ENCODE measurements at regions not wholly inside any gene's neighbourhood (a gene's known extent, or its start where the extent isn't known, plus 50 kb on each side); places are given as distances from the start of the nearest gene placed in this dataset.
"Not testable (repeated sequence)": the region's sequence is repeated elsewhere in the genome, so short reads cannot be mapped to it uniquely, and the experiment has no call there.

DNA sequence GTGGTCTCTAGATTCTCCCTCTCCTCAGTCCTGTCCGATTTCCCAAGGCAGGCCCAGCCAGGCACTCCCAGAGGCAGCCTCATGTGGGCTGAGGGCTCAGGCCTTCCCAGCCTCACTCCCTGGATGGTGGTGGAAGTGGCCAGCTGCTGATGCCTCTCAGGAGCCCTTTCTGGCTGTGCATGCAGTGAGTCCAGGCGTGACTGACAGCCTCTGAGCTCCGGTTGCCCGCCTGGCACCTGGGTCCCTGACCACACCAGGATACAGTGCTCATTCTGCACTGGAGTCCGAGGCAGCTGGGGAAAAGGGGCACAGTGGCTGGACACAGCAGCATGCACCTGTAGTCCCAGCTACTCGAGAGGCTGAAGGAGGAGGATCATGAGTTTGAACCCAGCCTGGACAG is 132.6 kb downstream of the CUL2 start:
- DNase-seq (ENCODE audit: insufficient read length) (no peak), FAIRE-seq (no peak)
- TF ChIP-seq TAF1 (IDR thresholded peaks at IDR 0.05; ENCODE audit: borderline replicate concordance, low read depth, low read length) (no peak), POLR2A (IDR thresholded peaks at IDR 0.05; ENCODE audit: low read depth, low read length) (no peak), POLR2AphosphoS5 (IDR thresholded peaks at IDR 0.05; ENCODE audit: low read depth, low read length) (no peak)

DNA sequence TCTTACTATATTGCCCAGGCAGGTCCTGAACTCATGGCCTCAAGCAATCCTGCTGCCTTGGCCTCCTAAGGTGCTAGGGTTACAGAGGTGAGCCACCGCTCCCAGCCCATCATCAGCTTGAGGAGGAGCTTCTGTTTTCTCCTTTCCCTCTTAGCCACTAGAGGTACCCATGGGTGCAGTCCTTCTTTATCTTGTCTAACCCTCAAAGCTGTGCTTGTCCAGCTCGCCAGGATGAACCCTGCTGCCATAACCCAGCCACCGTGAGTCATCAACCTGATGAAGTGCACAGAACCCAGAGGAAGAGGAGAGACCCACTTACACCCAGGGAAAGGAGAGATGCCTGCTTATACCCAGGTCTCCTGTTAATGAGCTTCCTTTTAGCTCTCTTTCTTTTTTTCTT is 133.4 kb downstream of the CUL2 start:
- no peak for FAIRE-seq
- DNase-seq (ENCODE audit: insufficient read length), result no peak
- no peak for TF ChIP-seq POLR2AphosphoS5 (IDR thresholded peaks at IDR 0.05; ENCODE audit: low read depth, low read length)
- TF ChIP-seq POLR2A (IDR thresholded peaks at IDR 0.05; ENCODE audit: low read depth, low read length), result no peak
- TF ChIP-seq TAF1 (IDR thresholded peaks at IDR 0.05; ENCODE audit: borderline replicate concordance, low read depth, low read length), result no peak

DNA sequence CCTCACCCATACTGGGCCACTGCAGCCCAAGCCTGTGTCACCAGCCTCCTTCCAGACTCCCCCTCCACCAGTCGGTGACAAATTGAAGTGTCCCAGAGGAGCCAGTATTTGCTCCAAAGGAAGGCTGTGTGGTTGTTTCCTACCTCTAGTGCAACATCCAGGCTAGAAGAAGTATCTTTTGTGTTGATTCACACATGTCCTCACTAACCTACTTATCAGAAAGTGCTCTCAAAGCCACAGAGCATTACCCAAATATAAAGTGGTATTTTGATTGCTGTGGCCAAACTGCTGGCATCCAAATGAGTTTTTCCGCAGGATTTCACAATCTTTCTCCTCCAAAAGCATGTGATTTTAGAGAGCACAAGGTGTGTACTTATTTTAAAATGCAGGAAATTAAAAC is 134.8 kb downstream of the CUL2 start:
- DNase-seq (ENCODE audit: insufficient read length) (no peak), FAIRE-seq (no peak)
- no peak for TF ChIP-seq TAF1 (IDR thresholded peaks at IDR 0.05; ENCODE audit: borderline replicate concordance, low read depth, low read length)
- TF ChIP-seq POLR2AphosphoS5 (IDR thresholded peaks at IDR 0.05; ENCODE audit: low read depth, low read length), result no peak

DNA sequence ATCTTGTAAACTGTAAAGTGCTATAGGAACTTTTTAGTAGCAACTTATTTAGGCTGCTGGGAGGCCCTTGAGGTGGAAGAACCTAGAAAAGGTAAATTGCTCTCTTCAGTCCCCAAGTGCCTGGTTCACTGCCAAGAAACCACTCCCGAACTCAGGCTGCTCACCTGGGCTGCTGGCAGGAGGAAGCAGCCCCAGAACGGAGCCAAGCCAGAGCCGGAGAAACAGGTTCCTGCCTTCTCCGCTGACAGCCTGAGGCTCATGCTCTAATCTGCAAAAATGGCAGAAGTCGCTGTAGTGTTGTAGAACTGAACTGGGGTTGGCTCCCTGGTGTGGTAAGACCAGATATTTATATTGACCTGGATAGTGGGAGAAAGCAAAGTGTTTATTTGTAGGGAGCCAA is 136.0 kb downstream of the CUL2 start:
- DNase-seq (ENCODE audit: insufficient read length) (no peak), FAIRE-seq (no peak)
- TF ChIP-seq TAF1 (IDR thresholded peaks at IDR 0.05; ENCODE audit: borderline replicate concordance, low read depth, low read length), result no peak

DNA sequence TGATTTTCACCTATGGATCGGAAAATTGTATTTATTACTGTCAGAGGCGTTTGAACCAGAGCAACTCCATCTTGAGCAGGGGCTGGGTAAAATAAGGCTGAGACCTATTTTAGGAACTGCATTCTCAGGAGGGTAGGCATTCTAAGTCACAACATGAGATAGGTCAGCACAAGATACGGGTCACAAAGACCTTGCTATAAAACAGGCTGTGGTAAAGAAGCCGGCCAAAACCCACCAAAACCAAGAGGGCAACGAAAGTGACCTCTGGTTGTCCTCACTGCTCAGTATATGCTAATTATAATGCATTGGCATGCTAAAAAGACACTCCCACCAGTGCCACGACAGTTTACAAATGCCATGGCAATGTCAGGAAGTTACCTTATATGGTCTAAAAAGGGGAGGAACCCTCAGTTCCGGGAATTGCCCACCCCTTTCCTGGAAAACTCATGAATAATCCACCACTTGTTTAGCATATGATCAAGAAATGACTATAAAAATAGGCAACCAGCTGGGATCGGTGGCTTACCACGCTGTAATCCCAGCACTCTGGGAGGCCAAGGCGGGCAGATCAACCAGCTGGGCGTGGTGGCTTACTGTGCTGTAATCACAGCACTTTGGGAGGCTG is 136.3 kb upstream of the PARD3 start:
- not testable (repeated sequence) for FAIRE-seq; DNase-seq (ENCODE audit: insufficient read length)

DNA sequence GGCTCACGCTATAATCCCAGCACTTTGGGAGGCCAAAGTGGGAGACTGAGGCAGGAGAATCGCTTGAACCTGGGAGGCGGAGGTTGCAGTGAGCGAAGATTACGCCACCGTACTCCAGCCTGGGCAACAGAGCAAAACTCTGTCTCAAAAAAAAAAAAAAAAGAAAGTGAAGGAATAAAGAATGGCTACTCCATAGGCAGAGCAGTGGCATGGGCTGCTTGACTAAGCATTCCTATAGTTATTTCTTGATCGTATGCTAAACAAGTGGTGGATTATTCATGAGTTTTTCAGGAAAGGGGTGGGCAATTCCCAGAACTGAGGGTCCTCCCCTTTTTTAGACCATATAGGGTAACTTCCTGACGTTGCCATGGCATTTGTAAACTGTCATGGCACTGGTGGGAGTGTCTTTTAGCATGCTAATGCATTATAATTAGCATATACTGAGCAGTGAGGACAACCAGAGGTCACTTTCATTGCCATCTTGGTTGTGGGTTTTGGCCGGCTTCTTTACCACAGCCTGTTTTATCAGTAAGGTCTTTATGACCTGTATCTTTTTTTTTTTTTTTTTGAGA is 130.9 kb upstream of the PARD3 start:
- FAIRE-seq; DNase-seq (ENCODE audit: insufficient read length): not testable (repeated sequence)

DNA sequence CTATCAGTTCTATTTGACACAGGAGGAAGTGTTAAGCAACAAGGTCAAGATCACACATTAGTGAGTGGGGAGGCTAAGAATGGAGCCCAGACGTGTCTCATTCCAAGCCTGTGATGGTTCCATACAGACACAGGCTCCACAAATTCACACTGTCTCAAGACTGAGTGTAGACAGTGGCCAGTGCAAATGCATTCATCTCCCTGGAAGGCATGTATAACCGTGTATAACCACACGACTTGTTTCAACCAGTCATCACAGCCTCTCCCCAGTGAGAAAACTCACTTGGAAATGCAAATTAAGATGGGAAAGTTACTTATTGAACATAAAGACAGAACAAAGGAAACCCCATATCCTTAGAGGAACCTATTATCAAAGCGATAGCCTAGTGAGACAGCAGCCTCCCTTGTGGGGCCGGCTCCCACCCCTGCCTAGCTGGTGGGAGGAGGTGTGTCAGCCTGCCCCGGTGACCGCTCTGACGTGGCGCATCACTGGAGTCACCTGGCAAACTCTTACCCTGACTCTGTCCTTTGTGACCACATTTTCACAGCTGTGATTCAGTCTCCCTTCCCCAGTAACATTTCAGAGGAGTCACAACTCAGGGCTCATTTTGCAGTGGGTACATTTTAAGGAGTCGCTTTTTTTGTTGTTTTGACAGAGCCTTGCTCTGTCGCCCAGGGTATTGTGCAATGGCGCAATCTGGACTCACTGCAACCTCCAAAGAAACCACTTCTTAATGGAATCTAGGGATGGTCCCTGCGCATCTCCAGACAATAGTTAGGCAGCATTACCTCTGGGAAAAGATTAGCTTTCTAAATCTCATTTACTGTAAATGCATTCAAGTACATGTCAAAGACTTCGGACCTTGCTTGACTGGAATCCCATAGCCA is 126.6 kb upstream of the PARD3 start:
- FAIRE-seq (no peak), DNase-seq (ENCODE audit: insufficient read length) (no peak)
- TF ChIP-seq TAF1 (IDR thresholded peaks at IDR 0.05; ENCODE audit: borderline replicate concordance, low read depth, low read length) (no peak), POLR2AphosphoS5 (IDR thresholded peaks at IDR 0.05; ENCODE audit: low read depth, low read length) (no peak), POLR2A (IDR thresholded peaks at IDR 0.05; ENCODE audit: low read depth, low read length) (no peak)

DNA sequence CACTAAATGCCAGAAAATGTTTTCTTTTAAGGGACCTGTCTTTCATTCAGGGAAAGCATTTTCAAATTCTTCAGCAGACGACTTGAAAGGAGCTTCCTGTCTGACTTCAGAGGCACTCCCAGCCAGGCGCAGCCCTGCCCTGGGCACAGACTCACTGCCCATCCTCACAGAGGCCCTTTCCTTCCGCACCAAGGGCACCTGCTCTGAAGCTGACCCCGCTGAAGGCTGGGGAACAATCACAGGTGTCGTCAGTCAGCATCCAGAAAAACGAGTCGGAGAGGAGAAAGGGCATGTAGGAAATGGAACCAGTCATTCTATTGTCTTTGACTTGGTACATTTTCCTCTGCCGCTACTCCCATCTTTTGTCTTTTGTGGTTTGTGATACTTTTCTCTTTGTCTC is 125.3 kb upstream of the PARD3 start:
- DNase-seq (ENCODE audit: insufficient read length) (no peak), FAIRE-seq (no peak)
- TF ChIP-seq TAF1 (IDR thresholded peaks at IDR 0.05; ENCODE audit: borderline replicate concordance, low read depth, low read length) (no peak), POLR2AphosphoS5 (IDR thresholded peaks at IDR 0.05; ENCODE audit: low read depth, low read length) (no peak), POLR2A (IDR thresholded peaks at IDR 0.05; ENCODE audit: low read depth, low read length) (no peak)

DNA sequence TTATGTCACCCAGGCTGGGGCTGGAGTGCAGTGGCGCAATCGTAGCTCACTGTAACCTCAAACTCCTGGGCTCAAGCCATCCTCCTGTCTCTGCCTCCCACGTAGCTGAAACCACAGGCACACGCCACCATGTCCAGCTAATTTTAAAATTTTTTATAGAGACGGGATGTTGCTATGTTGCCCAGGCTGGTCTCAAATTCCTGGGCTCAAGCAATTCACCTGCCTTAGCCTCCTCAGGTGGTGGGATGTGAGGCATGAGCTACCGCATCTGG is 123.2 kb upstream of the PARD3 start:
- TF ChIP-seq POLR2A (IDR thresholded peaks at IDR 0.05; ENCODE audit: low read depth, low read length), result no peak
- no peak for TF ChIP-seq POLR2AphosphoS5 (IDR thresholded peaks at IDR 0.05; ENCODE audit: low read depth, low read length)
- TF ChIP-seq TAF1 (IDR thresholded peaks at IDR 0.05; ENCODE audit: borderline replicate concordance, low read depth, low read length), result no peak
- FAIRE-seq (no peak), DNase-seq (ENCODE audit: insufficient read length) (no peak)

DNA sequence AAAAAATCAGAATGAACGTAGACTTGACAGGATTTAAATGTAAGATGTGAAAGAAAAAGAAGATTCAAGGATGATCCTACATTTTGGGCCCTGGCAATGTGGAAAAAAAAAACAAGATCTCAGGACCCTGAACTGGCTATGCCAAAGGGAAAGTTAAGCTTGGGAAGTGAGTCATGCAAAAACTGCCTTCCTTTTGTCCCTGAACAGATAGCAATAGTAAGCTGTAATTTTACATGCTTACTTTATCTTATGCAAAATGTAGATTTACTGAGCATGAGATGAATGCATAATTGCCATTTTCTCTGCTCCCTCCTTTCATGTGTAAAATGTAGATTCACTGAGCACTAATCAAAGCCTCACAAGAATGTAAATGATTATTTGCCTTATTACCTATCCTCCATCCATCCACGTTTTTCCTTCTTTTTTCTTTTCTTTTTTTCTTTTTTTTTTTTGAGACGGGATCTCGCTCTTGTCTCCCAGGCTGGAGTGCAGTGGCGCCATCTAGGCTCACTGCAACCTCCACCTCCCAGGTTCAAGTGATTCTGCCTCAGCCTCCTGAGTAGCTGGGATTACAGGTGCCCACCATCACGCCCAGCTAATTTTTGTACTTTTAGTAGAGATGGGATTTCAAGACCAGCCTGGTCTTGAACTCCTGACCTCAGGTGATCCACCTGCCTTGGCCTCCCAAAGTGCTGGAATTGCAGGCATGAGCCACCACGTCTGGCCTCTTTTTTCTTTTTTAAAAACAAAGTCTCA is 122.7 kb upstream of the PARD3 start:
- not testable (repeated sequence) for FAIRE-seq; DNase-seq (ENCODE audit: insufficient read length)

DNA sequence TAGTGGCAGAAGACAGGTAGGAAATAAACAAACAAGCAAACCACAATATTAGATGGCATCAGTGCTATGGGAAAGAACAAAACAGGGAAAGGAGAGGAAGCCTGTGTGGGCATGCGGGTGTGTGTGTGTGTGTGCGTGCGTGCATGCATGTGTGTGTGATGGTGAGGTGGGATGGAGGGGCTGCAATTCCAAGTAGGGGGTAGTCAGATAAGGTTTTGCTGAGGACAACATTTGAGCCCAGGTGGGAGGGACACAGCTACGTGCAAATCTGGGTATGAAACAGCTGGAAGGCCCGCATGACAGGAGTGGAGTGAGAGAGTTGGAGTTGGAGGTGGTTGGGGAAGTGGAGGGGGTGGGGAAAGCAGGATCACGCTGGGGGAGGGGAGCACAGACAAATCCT is 121.0 kb upstream of the PARD3 start:
- no peak for DNase-seq (ENCODE audit: insufficient read length)
- TF ChIP-seq TAF1 (IDR thresholded peaks at IDR 0.05; ENCODE audit: borderline replicate concordance, low read depth, low read length) (no peak), POLR2AphosphoS5 (IDR thresholded peaks at IDR 0.05; ENCODE audit: low read depth, low read length) (no peak), POLR2A (IDR thresholded peaks at IDR 0.05; ENCODE audit: low read depth, low read length) (no peak)
- no peak for FAIRE-seq

DNA sequence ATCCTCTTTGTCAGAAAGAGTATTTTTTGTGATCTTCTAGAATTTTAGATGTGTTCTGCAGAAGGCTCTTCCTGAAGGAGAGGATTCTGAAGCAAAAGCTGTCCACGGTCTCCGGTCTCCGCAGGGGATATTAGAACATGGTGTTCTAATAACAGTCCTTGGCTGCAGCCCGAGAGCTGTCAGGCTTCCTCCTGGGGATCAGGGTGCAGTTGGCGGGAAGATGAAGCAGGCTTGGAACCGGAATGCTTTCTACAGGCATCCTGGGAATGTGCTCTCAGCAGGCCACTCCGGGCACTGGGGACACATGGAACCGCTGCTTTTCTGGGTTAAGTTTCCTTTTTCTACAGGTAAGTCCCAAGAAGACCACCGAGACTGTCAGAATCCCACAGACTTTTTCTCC is 118.6 kb upstream of the PARD3 start:
- no peak for DNase-seq (ENCODE audit: insufficient read length)
- TF ChIP-seq POLR2AphosphoS5 (IDR thresholded peaks at IDR 0.05; ENCODE audit: low read depth, low read length) (no peak), TAF1 (IDR thresholded peaks at IDR 0.05; ENCODE audit: borderline replicate concordance, low read depth, low read length) (no peak), POLR2A (IDR thresholded peaks at IDR 0.05; ENCODE audit: low read depth, low read length) (no peak)
- no peak for FAIRE-seq
